Keratinocyte (primary cell): ENCODE measurements at regions not wholly inside any gene's neighbourhood (a gene's known extent, or its start where the extent isn't known, plus 50 kb on each side); places are given as distances from the start of the nearest gene placed in this dataset.

ENCODE experiments used
- DNase-seq: peaks from one replicate; pipeline ENCODE4 v3.0.0-alpha.2; 2011; ENCODE audit warnings: low read depth, missing footprints, low spot score
- FAIRE-seq: peaks from 2 replicates; lab custom pipeline; 2011; peaks lifted over from hg19 to GRCh38; lab: Jason Lieb, UNC
- H2AFZ ChIP-seq: 2 replicates; pipeline ENCODE4 v1.6.0; 2012; ENCODE audit warnings: low read length, control low read depth, inconsistent platforms; ENCODE audit not compliant: control insufficient read depth
- H3K27ac ChIP-seq: 2 replicates; pipeline ENCODE4 v1.5.1; 2011; ENCODE audit warnings: low read length; ENCODE audit not compliant: control insufficient read depth, insufficient read depth
- H3K27me3 ChIP-seq: 3 replicates; pipeline ENCODE4 v1.6.0; 2011; ENCODE audit warnings: low read length; ENCODE audit not compliant: control insufficient read depth, insufficient read depth; ENCODE audit errors: extremely low read depth
- H3K36me3 ChIP-seq, 2 experiments: 2 replicates in 1 of 2; 3 replicates in 1 of 2; pipeline ENCODE4 v1.5.1; 2011; ENCODE audit warnings: low read length in 2 of 2, mild to moderate bottlenecking in 1 of 2; ENCODE audit not compliant: control insufficient read depth in 2 of 2, insufficient read depth in 2 of 2; ENCODE audit errors: extremely low read depth in 1 of 2
- H3K4me1 ChIP-seq: 3 replicates; pipeline ENCODE4 v1.5.1; 2011; ENCODE audit warnings: low read length; ENCODE audit not compliant: control insufficient read depth, insufficient read depth; ENCODE audit errors: extremely low read depth
- H3K4me2 ChIP-seq: 3 replicates; pipeline ENCODE4 v1.6.0; 2011; ENCODE audit warnings: low read depth, low read length; ENCODE audit not compliant: control insufficient read depth, insufficient read depth; ENCODE audit errors: extremely low read depth
- H3K4me3 ChIP-seq, 3 experiments: fragments of 200-600 bp in 1 of 3; sonication (generic) in 1 of 3; 2 replicates in 2 of 3; 3 replicates in 1 of 3; pipeline ENCODE4 v1.5.1; 2011 to 2016; ENCODE audit warnings: low read length in 3 of 3, mild to moderate bottlenecking in 3 of 3, control low read depth in 2 of 3, inconsistent platforms in 1 of 3, low read depth in 1 of 3, mixed read lengths in 1 of 3, mixed run types in 1 of 3, moderate library complexity in 1 of 3; ENCODE audit not compliant: control insufficient read depth in 2 of 3, insufficient read depth in 2 of 3; ENCODE audit errors: extremely low read depth in 1 of 3
- H3K79me2 ChIP-seq: 2 replicates; pipeline ENCODE4 v1.6.0; 2012; ENCODE audit warnings: low read length; ENCODE audit not compliant: control insufficient read depth, insufficient read depth
- H3K9ac ChIP-seq: 3 replicates; pipeline ENCODE4 v1.6.0; 2011; ENCODE audit warnings: low read length; ENCODE audit not compliant: control insufficient read depth, insufficient read depth; ENCODE audit errors: extremely low read depth
- H3K9me1 ChIP-seq: 3 replicates; pipeline ENCODE4 v1.6.0; 2011; ENCODE audit warnings: low read length; ENCODE audit not compliant: control insufficient read depth, insufficient read depth; ENCODE audit errors: extremely low read depth
- H3K9me3 ChIP-seq: 2 replicates; pipeline ENCODE4 v1.5.1; 2012; ENCODE audit warnings: low read depth, low read length; ENCODE audit not compliant: control insufficient read depth
- H4K20me1 ChIP-seq: 3 replicates; pipeline ENCODE4 v1.6.0; 2011; ENCODE audit warnings: low read length; ENCODE audit not compliant: control insufficient read depth, insufficient read depth; ENCODE audit errors: extremely low read depth
- CTCF ChIP-seq, 3 experiments: IDR thresholded peaks in 1 of 3; conservative IDR thresholded peaks in 1 of 3; optimal IDR thresholded peaks in 1 of 3; 2 replicates in 2 of 3; 3 replicates in 1 of 3; pipeline versions ENCODE3 to v1.5.1; 2011; ENCODE audit warnings: low read length in 3 of 3, mild to moderate bottlenecking in 3 of 3, moderate library complexity in 2 of 3, control low read depth in 1 of 3, inconsistent platforms in 1 of 3; ENCODE audit not compliant: insufficient read depth in 2 of 3; ENCODE audit errors: extremely low read depth in 1 of 3
- EZH2 ChIP-seq: IDR thresholded peaks from one replicate; pipeline ENCODE4 v1.6.1; 2012; ENCODE audit warnings: inconsistent platforms, mild to moderate bottlenecking, low read length, moderate library complexity
- dilution Hi-C: fragments of 300-500 bp; cut with MboI; formaldehyde crosslinking; loops from one replicate; pipeline ENCODE4 v1.7.0; 2020; ENCODE audit warnings: low sequenced_read_pairs; ENCODE audit not compliant: extremely low pct_ligation_motif_present

- dilution Hi-C loops = no loop called here
- TF ChIP-seq EZH2 (no peak), CTCF (optimal IDR thresholded peaks at IDR 0.05 in 1 of 3, IDR thresholded peaks at IDR 0.05 in 1 of 3, conservative IDR thresholded peaks at IDR 0.05 in 1 of 3; ENCODE audit: extremely low read depth in 1 of 3, insufficient read depth in 2 of 3, low read length in 3 of 3) (no peak)
- H3K4me1 ChIP-seq = no peaks in the 10 kb centered on the region
Measured at GRCh38 chr15:52866698-52867097, 76.6 kb upstream of the ONECUT1 start.

GRCh38 chr15:52862677-52863076, 72.5 kb upstream of the ONECUT1 start:
- FAIRE-seq (no peak), DNase-seq (no peak)
- Histone ChIP-seq H3K27ac (no peak overlapping the region), H3K4me2 (no peak overlapping the region), H3K4me1 (peaks cover 12% of the 10 kb centered on the region), H3K79me2 (no peaks in the 10 kb centered on the region), H3K9ac (no peak overlapping the region), H3K4me3 (no peak overlapping the region), H3K9me3 (no peaks in the 10 kb centered on the region), H2AFZ (no peak overlapping the region), H3K27me3 (no peaks in the 10 kb centered on the region), H3K9me1 (no peaks in the 10 kb centered on the region), H3K36me3 (no peaks in the 10 kb centered on the region), H4K20me1 (no peaks in the 10 kb centered on the region)
- dilution Hi-C loops = no loop called here
- TF ChIP-seq EZH2 = no peak
- no peak for TF ChIP-seq CTCF (optimal IDR thresholded peaks at IDR 0.05 in 1 of 3, IDR thresholded peaks at IDR 0.05 in 1 of 3, conservative IDR thresholded peaks at IDR 0.05 in 1 of 3; ENCODE audit: extremely low read depth in 1 of 3, insufficient read depth in 2 of 3, low read length in 3 of 3)

More at GRCh38 chr15:52866698-52867097, 76.6 kb upstream of the ONECUT1 start:
- no peak for DNase-seq
- H3K79me2 ChIP-seq = no peaks in the 10 kb centered on the region
- H3K4me2 ChIP-seq = no peak overlapping the region
- no peaks in the 10 kb centered on the region for H3K9me3 ChIP-seq
- H3K9me1 ChIP-seq = no peaks in the 10 kb centered on the region
- H3K27ac ChIP-seq = no peak overlapping the region
- no peaks in the 10 kb centered on the region for H3K36me3 ChIP-seq
- H2AFZ ChIP-seq = no peak overlapping the region
- H4K20me1 ChIP-seq = no peaks in the 10 kb centered on the region
- no peak for FAIRE-seq
- H3K9ac ChIP-seq = no peak overlapping the region
- no peaks in the 10 kb centered on the region for H3K27me3 ChIP-seq
- H3K4me3 ChIP-seq = no peak overlapping the region
